Sigmoid colon (tissue), 6 donors: ENCODE measurements at regions not wholly inside any gene's neighbourhood (a gene's known extent, or its start where the extent isn't known, plus 50 kb on each side); places are given as distances from the start of the nearest gene placed in this dataset.
"Not testable (repeated sequence)": the region's sequence is repeated elsewhere in the genome, so short reads cannot be mapped to it uniquely, and the experiment has no call there.

Experiments used
- DNase-seq: peaks from one replicate; pipeline ENCODE4 v3.0.0-alpha.2; 2019
- H3K27ac ChIP-seq, 4 donors: fragments of 200-600 bp; sonication (generic); one replicate each; pipeline ENCODE4 v1.5.1; 2016 to 2019; ENCODE audit warnings: mild to moderate bottlenecking in 1 of 4
- H3K27me3 ChIP-seq, 3 donors: fragments of 200-600 bp; sonication (generic); one replicate each; pipeline ENCODE4 v1.5.1; 2019; ENCODE audit warnings: mild to moderate bottlenecking in 1 of 3
- H3K36me3 ChIP-seq, 4 donors: fragments of 200-600 bp; sonication (generic); one replicate each; pipeline ENCODE4 v1.5.1; 2016 to 2019
- H3K4me1 ChIP-seq, 4 donors: fragments of 200-600 bp; sonication (generic); one replicate each; pipeline ENCODE4 v1.5.1; 2017 to 2019
- H3K4me3 ChIP-seq, 4 donors: fragments of 200-600 bp; sonication (generic); one replicate each; pipeline ENCODE4 v1.5.1; 2017 to 2019; ENCODE audit warnings: mild to moderate bottlenecking in 2 of 4, moderate library complexity in 1 of 4
- H3K9me3 ChIP-seq, 4 donors: fragments of 200-600 bp in 3 of 4; sonication (generic) in 3 of 4; one replicate each; pipeline versions ENCODE4 v1.5.1 to v1.6.1; 2013 to 2019
- CTCF ChIP-seq, 4 experiments: fragments of 450-650 bp in 3 of 4; fragments of 200-600 bp in 1 of 4; IDR thresholded peaks; one replicate each; pipeline ENCODE4 v1.5.1; 2016 to 2019; ENCODE audit warnings: antibody characterized with exemption in 4 of 4, mild to moderate bottlenecking in 3 of 4, moderate library complexity in 2 of 4
- EP300 ChIP-seq, 4 donors: sonication (generic); formaldehyde crosslinking; IDR thresholded peaks; one replicate each; pipeline ENCODE4 v1.6.1; 2017; ENCODE audit warnings: antibody characterized with exemption in 4 of 4
- POLR2A ChIP-seq, 2 donors: fragments of 450-650 bp; IDR thresholded peaks; one replicate each; pipeline ENCODE4 v1.6.1; 2016; ENCODE audit warnings: antibody characterized with exemption in 2 of 2, mild to moderate bottlenecking in 2 of 2, moderate library complexity in 2 of 2
- POLR2AphosphoS5 ChIP-seq, 4 donors: sonication (generic); formaldehyde crosslinking; IDR thresholded peaks; one replicate each; pipeline ENCODE4 v1.6.1; 2017; ENCODE audit warnings: antibody characterized with exemption in 4 of 4
- WGBS, 2 donors: extraction: QIAGEN DNeasy Blood & Tissue Kit; methylation state at CpG; one replicate each; pipeline ENCODE4 v1.1.7; 2013; 5-methylcytosine and 5-hydroxymethylcytosine counted together
- intact Hi-C: fragments of 100-400 bp; cut with DNase I; formaldehyde crosslinking; loops from one replicate; pipeline ENCODE4 v1.15.1; 2023
- donor health status: healthy with polysubstance abuse.
- donor health status: healthy.

DNA sequence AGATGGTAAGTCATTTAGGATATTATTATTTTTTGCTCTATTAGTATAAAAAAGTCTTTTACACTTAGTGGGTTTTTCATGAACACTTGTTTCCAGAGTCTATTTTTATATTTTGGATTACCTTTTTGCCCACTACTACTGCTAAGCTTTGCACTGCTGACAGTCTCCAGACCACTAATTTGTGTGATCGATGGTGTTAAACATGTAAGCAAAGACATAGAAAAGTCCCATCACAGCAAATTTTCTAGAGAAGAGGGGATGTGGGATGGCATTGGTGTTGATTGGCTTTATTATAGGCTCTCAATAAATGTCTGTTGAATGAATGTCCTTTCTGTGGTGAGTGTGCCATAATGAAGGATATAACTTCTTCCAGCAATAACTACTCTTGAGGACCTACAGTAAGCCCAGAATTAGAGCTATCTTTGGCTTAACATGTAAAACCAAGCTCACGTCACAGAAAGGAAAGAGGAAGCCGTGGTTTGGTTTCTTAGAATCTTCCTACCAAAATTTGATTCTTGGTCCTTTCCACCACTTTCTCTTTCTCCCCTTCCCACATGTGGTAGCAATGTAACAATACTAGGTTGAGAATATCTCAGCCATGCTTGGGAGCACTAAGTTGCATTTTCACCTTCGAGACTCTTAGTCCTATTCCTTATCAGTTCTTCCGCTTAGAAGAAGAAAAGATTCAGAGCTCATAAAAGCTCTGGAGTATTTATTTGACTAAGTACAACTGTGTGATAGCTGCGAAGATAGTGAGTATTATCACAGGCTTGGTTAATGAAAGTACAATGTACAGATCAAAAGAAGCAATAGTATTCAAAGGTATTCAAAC is 90.6 kb upstream of the UMPS start:
- no peaks in the 10 kb centered on the region for H3K36me3 ChIP-seq
- TF ChIP-seq POLR2AphosphoS5 (IDR thresholded peaks at IDR 0.05) (no peak), CTCF (IDR thresholded peaks at IDR 0.05) (no peak), POLR2A (IDR thresholded peaks at IDR 0.05) (no peak), EP300 (IDR thresholded peaks at IDR 0.05) (no peak)
- no peaks in the 10 kb centered on the region for H3K4me1 ChIP-seq
- no peak overlapping the region for H3K27ac ChIP-seq
- WGBS, 2 donors, result 27 to 55% methylated on average over 6 of the region's 6 CpGs
- H3K27me3 ChIP-seq, result no peaks in the 10 kb centered on the region
- no peak for DNase-seq
- H3K4me3 ChIP-seq, result no peak overlapping the region
- intact Hi-C loops, result no loop called here
- H3K9me3 ChIP-seq, result no peaks in the 10 kb centered on the region

DNA sequence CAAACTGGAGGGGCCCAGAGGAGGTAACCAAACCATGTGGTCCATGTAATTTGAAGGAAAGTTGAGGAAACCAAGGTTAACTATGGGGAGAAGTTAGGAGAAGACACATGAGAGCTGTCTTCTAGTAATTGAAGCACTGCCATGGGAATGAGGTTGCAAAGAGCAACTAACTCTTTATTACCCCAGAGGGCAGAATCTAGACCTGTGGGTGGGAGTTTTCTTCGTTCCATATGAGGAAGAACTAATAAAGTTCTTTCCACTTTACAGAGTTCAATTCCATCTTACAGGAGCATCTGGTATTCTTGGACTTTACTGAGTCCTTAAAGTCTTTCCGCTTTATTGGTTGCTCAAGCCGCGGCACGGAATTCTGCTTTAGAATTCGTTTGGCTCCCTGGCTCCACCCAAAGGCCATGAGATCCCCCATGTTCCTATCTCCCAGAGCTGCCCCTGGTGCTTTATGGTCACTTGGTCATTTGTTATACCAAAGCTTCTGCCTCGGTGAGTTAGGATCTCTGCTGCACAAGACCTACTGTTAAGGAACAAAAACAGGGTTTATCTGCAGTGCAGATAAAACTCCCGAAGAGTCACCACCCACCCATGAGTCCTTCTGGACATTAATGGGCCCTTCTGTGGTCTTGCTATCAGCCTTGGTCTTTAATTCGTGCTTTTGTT is 89.5 kb upstream of the UMPS start:
- no peak overlapping the region for H3K27ac ChIP-seq
- no peaks in the 10 kb centered on the region for H3K9me3 ChIP-seq
- no peak for TF ChIP-seq EP300 (IDR thresholded peaks at IDR 0.05)
- no peak for TF ChIP-seq POLR2A (IDR thresholded peaks at IDR 0.05)
- TF ChIP-seq CTCF (IDR thresholded peaks at IDR 0.05), result no peak
- TF ChIP-seq POLR2AphosphoS5 (IDR thresholded peaks at IDR 0.05), result no peak
- H3K4me1 ChIP-seq, result no peaks in the 10 kb centered on the region
- no peak for DNase-seq
- 87% methylated on average over 9 of the region's 9 CpGs for WGBS, 2 donors
- no peaks in the 10 kb centered on the region for H3K36me3 ChIP-seq
- intact Hi-C loops, result no loop called here
- no peak overlapping the region for H3K4me3 ChIP-seq
- no peaks in the 10 kb centered on the region for H3K27me3 ChIP-seq

DNA sequence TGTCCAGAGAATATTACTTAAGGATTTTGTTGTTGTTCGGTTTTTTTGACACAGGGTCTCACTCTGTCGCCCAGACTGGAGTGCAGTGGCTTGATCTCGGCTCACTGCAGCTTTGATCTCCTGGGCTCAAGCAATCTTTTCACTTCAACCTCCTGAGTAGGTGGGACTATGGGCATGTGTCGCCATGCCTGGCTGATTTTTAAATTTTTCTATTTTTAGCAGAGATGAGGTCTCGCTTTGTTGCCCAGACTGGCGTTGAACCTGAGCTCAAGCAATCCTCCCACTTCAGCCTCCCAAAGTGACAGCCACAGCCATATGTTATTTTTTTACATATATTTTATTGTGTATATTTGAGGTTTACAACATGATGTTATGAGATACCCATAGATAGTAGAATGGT is 86.8 kb upstream of the UMPS start:
- WGBS, 2 donors, result 85 to 95% methylated on average over 6 of the region's 6 CpGs
- no peak for TF ChIP-seq POLR2AphosphoS5 (IDR thresholded peaks at IDR 0.05)
- no peak for TF ChIP-seq CTCF (IDR thresholded peaks at IDR 0.05)
- no peak for TF ChIP-seq EP300 (IDR thresholded peaks at IDR 0.05)

DNA sequence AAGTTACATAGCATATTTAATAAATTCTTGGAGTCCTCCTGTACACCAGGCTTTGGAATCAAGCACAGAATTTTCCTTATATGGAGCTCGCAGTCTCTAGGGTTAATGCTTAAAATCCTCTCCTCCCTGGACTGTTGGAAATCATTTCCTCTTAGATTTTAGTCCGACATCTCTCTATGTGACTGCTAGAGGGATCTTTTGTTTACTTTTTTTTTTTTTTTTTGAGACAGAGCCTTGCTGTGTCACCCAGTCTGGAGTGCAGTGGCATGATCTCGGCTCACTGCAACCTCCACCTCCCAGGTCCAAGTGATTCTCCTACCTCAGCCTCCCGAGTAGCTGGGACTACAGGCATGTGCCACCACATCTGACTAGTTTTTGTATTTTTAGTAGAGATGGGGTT is 84.1 kb upstream of the UMPS start:
- H3K36me3 ChIP-seq, intact Hi-C loops, H3K4me3 ChIP-seq, DNase-seq, H3K27ac ChIP-seq, H3K27me3 ChIP-seq, H3K9me3 ChIP-seq, H3K4me1 ChIP-seq: not testable (repeated sequence)
- 66 to 80% methylated on average over 4 of the region's 4 CpGs for WGBS, 2 donors

More for the DNA sequence above, 86.8 kb upstream of the UMPS start:
- Histone ChIP-seq H3K9me3 (no peaks in the 10 kb centered on the region), H3K4me3 (no peak overlapping the region), H3K27ac (no peak overlapping the region), H3K4me1 (no peaks in the 10 kb centered on the region), H3K36me3 (no peaks in the 10 kb centered on the region), H3K27me3 (no peaks in the 10 kb centered on the region)
- no peak for DNase-seq
- intact Hi-C loops, result no loop called here

DNA sequence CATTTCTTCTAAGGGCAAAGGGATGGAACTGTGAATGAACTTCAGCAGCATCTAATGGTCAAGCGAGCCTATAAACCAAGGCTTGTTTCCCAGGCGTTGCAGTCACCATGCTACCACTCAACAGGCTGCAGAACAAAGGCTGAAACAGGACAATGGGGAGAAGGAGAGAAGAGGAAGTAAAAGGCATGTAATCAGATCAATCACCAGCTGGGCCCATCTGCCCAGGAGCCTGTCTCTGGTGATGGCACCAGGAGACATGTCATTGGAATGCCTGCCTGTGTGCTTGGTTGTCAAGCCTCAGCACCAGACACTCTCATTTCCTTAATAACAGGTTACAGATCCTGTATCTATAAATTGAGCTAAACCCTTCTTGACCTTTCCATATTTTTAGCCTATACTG is 81.7 kb upstream of the UMPS start:
- intact Hi-C loops, result no loop called here
- no peak for DNase-seq
- WGBS, 2 donors, result 92 to 93% methylated on average over 2 of the region's 2 CpGs

More for the DNA sequence above, 81.7 kb upstream of the UMPS start:
- Histone ChIP-seq H3K4me1 (no peaks in the 10 kb centered on the region), H3K9me3 (no peaks in the 10 kb centered on the region), H3K36me3 (no peaks in the 10 kb centered on the region), H3K27ac (no peak overlapping the region), H3K27me3 (no peaks in the 10 kb centered on the region), H3K4me3 (no peak overlapping the region)
- TF ChIP-seq POLR2A (IDR thresholded peaks at IDR 0.05) (no peak), CTCF (IDR thresholded peaks at IDR 0.05) (no peak), EP300 (IDR thresholded peaks at IDR 0.05) (no peak), POLR2AphosphoS5 (IDR thresholded peaks at IDR 0.05) (no peak)
